SHP77 treated with DMSO at 0.1 percent for 48 hours (cell line): ENCODE measurements at regions not wholly inside any gene's neighbourhood (a gene's known extent, or its start where the extent isn't known, plus 50 kb on each side); places are given as distances from the start of the nearest gene placed in this dataset.

Experiments used
- DNase-seq: peaks from one replicate; lab custom pipeline; 2025; lab: John Stamatoyannopoulos, UW

- DNase-seq, result no peak
Observed at GRCh38 chr1:29444081-29444715, 207.9 kb downstream of the PTPRU start.

DNA sequence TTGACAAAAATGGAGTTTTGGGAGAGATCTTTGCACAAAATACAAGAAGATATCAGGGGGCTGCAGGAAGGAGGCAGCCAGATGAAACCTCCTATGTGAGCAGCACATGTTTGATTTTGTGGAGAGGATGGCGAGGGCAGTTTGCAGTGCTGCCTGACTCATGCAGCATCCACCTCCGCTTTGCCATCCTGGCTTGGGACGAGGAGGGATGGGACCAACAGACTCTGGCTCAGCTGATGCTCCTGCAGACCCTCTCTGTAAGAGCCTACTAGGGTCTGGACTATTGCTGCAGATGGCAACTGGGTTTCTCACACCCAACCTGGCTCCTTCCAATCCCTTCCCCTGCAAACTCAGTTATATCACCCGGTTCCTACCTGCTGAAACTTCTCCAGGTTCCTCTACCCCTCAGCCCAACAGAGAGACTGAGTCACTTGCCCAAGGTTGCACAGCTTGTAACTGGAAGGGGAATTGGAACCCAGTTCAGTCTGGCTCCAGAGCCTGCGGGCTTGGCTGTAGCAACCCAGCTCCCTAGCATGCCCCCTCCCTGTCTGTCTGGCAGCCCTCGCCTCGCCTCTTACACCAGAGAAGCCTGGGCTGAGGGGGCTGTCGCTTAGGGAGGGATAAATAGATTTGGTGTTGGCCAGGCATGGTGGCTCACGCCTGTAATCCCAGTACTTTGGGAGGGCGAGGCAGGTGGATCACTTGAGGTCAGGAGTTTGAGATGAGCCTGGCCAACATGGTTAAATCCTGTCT is 205.8 kb downstream of the PTPRU start:
- DNase-seq, result no peak

GRCh38 chr1:29439615-29440014 is 203.3 kb downstream of the PTPRU start:
- no peak for DNase-seq

- no peak for DNase-seq
Observed at GRCh38 chr1:29438991-29439390, 202.7 kb downstream of the PTPRU start.

DNA sequence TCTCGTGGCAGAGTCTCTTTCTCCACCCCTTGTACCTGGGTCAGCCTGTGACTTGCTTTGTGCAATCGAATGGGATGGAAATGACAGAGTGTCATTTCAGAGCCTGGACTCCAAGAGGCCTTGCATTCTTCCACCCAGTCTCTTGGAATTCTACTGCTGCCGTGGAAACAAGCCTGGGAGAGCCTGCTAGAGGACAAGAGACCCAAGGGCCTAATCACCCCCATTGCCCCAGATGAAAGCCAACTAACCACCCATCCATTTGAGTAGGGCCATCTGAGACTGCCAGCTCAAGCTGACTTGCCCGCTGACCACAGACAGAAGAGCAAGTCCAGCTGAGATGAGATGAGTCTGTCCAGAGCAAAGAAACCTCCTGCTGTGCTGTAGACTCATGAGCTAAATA is 201.6 kb downstream of the PTPRU start:
- DNase-seq, result no peak

GRCh38 chr1:29436181-29436785 is 200.0 kb downstream of the PTPRU start:
- no peak for DNase-seq

- no peak for DNase-seq
Observed at GRCh38 chr1:29433830-29434229, 197.5 kb downstream of the PTPRU start.

GRCh38 chr1:29431138-29431537 is 194.8 kb downstream of the PTPRU start:
- no peak for DNase-seq

GRCh38 chr1:29429656-29430055 is 193.3 kb downstream of the PTPRU start:
- no peak for DNase-seq

DNA sequence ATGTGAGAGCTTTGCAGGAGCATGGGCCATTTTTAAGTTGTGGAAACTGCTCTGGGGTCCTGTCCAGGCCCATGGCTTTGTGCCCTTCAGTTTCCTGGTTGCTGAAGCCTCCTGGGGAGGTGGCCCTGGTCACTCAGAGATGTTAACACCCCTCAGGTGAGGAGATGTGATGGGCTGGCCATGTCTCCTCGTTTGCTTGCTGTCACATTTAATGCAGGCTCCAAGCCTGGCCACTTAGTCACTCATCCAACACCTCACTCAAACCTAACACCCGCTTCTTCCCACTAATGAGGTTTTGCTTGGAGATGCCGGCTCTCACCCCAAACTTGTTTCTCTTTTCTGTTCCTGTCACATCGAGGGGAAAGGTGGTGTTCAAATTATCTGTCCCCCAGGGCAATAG is 192.7 kb downstream of the PTPRU start:
- no peak for DNase-seq

DNA sequence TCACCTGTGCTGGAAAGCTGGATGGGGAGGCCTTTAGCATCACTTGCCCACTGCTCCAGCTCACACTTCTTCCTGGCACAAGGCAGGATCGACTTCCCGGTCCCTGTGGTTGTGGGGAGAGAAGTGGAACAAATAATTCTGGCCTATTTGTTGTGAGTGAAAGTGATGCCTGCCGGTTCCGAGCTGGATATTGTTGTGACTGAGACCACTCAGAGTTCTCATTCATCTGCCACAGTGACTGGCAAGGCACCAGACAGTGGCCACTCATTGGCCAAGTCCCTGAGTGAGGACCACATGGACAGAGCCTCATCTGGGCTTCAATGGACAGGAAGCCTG is 191.9 kb downstream of the PTPRU start:
- no peak for DNase-seq

DNA sequence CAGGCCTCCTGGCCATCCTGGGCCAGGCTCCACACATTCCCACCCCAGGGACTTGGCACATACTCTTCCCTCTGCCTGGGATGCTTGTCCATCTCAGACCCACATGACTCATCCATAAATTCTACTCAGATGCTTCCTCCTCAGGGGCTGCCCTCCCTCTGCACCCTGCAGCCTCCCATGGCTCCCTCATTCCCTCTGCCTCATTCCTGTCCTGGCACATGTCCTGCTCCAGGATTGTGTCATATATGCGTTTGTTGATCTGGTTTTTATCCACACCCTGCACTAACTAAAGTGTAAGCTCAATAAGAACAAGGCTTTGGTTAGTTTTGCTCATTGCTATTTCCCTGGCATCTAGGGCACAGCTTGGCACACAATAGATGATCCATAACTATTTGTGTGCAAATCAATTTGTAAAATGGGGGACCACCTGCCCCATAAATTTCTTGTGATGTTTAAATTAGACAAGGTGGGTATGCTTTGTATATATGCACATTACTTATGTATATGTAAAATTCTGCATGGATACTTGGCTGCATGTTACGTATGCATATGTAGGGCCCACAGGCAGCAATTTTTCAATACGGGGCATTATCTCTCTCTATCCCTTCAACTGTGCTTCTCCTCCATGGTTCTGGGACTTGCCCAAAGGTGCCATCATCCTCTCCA is 191.4 kb downstream of the PTPRU start:
- no peak for DNase-seq

DNA sequence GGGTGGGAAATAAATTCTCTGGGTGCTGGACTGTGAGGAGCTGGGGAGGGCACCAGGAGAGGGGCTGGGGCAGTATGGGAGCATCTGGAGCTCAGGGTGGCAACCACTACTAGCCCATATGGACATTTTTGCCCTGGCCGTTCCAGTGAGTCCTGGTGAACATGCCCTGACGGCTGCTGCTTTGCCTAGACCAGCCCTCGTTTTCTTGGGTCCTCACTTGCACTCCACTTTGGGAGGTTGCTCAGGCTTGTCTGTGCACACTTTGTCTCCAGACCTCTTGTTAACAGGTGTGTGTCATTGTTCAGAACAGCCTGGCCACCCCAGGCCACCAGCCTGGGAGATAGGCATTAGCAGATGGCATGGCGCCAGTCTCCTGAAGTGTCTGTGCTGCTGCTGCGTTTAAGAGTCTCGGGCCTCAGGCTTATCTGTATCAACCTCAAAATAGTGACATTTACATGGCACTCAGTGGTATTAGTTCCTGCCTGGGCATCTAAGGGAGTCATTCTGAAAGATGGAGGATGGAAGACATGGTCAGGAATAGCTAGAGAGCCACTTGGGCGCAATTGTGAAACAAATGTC is 190.5 kb downstream of the PTPRU start:
- DNase-seq, result peak; percentile 51

GRCh38 chr1:29425631-29426030 is 189.3 kb downstream of the PTPRU start:
- peak; percentile 11 for DNase-seq

DNA sequence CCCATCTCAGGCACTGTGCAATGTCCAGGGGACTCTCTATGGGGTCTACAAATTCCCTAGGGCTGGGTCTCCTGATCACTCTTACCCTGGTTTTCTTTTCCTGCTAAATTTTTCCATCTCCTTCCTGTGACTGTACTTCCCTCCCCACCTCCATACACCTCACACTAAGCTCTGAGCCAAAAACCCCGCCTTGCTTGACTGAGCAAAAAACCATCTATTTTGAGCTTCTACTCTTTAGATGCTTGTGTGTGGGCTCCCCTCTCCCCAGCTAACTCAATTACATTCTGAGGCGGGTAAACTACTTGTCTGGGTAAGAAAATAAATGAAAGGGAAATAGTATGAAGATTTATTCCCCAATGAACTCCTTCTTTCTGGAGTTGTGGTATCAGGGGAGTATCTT is 187.9 kb downstream of the PTPRU start:
- DNase-seq, result no peak

DNA sequence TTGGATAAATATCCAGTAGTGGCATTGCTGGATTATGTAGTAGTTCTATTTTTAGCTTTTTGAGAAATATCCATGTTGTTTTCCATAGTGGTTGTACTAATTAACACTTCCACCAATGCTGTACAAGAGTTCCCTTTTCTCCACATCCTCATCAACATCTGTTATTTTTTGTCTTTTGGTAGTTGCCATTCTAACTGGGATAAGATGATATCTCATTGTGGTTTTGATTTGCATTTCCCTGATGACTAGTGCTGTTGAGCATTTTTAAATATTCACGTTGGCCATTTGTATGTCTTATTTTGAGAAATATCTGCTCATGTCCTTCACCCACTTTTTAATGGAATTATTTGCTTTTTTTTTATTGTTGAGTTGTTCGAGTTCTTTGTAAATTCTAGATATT is 183.9 kb downstream of the PTPRU start:
- no peak for DNase-seq

- DNase-seq, result no peak
Observed at GRCh38 chr1:29417971-29418370, 181.6 kb downstream of the PTPRU start.

DNA sequence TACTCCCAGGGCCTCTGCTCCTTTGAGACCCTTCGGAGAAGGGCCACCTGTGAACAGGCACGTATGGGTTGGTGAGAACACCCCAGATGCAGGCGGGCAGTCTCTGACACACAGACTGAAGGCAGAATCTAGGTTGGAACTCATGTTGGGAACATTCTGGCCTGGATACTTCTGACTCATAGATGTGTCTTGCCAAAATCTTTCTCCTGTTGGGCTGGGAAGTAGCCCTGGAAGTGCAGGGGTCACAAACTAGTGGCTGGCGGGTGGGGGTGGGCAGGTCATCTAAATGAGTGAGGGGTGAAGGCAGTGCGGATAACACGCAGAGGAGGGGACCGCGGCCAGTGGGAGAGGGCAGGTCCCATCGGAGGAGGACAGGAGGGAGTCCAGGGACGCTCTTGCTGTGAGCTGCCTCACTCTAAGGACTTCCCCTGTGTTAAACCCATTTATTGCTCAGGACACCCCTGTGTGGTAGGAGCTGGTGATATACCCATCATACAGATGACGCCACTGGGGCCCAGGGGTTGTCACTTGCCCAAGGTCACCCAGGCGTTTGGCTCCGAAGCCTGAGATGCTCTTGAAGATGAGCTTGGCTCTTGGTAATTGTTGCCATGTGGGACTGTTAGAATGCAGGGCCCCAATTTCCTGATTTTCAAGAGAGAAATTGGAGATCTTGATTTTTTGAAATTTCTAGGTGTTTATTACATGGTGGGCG is 181.0 kb downstream of the PTPRU start:
- no peak for DNase-seq

DNA sequence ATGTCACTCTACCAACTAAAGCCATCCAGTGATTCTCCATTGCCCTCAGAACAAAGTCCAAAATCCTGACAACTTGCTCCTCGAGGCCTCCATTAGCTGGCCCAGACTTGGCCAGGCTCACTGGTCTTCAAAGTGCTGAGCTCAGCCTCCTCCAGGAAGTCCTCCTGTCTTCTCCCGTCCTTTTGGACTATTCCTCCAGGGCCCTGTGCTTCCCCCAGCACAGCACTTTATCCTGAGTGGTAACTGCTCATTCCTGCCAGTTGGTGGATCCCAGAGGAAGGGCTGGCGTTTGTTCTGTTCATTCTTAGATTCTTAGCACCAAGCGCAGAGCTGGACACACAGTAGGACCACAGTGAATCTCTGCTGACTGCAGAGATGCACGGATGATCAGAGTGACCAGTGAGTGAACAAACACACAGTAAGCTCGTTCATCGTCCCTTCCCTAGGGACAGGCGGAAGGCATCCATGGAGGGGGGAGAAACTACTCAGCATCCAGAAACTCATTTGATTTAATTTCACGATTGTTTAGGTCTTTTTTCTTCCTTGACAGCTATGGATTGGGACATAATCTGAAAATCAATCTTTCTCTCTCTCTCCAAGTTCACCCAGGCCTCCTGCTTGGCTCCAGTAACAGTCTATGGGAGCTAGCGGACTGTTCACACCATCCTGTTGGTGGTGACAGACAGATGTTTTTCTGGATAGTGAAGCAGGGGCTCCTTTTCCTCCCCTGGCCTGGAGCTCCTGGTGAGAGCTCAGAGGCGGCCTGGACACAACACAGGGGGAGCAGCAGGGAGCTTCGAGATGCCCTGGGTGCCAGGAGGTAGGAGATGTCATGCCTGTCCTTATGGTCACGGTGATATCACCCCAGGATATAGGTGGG is 180.2 kb downstream of the PTPRU start:
- no peak for DNase-seq

DNA sequence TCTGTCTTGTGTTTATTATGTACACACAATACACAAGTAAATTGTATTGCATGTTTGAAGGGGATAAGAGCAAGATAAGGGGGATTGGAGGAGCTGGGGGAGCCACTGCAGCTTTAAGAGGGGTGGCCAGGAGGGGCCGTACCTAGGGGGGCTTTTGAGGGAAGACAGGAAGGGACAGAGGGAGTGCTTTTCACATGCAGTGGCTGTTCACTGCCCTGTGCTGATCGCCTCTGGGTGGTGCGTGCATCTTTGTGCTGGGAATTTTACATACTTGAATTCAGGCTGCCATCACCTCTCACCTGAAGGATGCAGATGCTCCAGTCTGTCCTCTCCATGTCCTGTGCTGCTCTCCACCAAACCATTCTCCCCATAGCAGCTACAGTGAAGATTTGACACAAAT is 179.5 kb downstream of the PTPRU start:
- no peak for DNase-seq
